Liver (tissue), 3 donors: ENCODE measurements at regions not wholly inside any gene's neighbourhood (a gene's known extent, or its start where the extent isn't known, plus 50 kb on each side); places are given as distances from the start of the nearest gene placed in this dataset.

Experiments
- CTCF ChIP-seq: fragments of 150-350 bp; IDR thresholded peaks from 2 replicates; pipeline ENCODE4 v1.5.1; 2017; ENCODE audit warnings: improper control_type of control experiment, low read depth, low read length; ENCODE audit not compliant: missing input control
- FOXA2 ChIP-seq: IDR thresholded peaks from 2 replicates; pipeline ENCODE4 v1.6.1; 2016; ENCODE audit warnings: antibody characterized with exemption
- GABPA ChIP-seq, 2 donors: IDR thresholded peaks in 1 of 2; conservative IDR thresholded peaks in 1 of 2; 2 replicates each; pipeline ENCODE4 v1.6.1; 2016; ENCODE audit warnings: antibody characterized with exemption in 2 of 2, mild to moderate bottlenecking in 1 of 2, moderate library complexity in 1 of 2
- JUND ChIP-seq, 2 donors: IDR thresholded peaks; 2 replicates each; pipeline ENCODE4 v1.6.1; 2016; ENCODE audit warnings: antibody characterized with exemption in 2 of 2
- MAX ChIP-seq: IDR thresholded peaks from 2 replicates; pipeline ENCODE4 v1.6.1; 2016; ENCODE audit warnings: antibody characterized with exemption
- RAD21 ChIP-seq, 2 donors: IDR thresholded peaks; 2 replicates each; pipeline ENCODE4 v1.6.1; 2016; ENCODE audit warnings: antibody characterized with exemption in 2 of 2, mild to moderate bottlenecking in 2 of 2
- SP1 ChIP-seq: IDR thresholded peaks from 2 replicates; pipeline ENCODE4 v1.6.1; 2018; ENCODE audit warnings: antibody characterized with exemption, mild to moderate bottlenecking
- TAF1 ChIP-seq: conservative IDR thresholded peaks from 2 replicates; pipeline ENCODE4 v1.6.1; 2016; ENCODE audit warnings: antibody characterized with exemption, mild to moderate bottlenecking
- YY1 ChIP-seq: IDR thresholded peaks from 2 replicates; pipeline ENCODE4 v1.6.1; 2016; ENCODE audit warnings: antibody characterized with exemption, mild to moderate bottlenecking
- donor health status: healthy.
- donor health status: healthy.

- TF ChIP-seq JUND (IDR thresholded peaks at IDR 0.05) = no peak
- TF ChIP-seq FOXA2 = no peak
- no peak for TF ChIP-seq YY1
- no peak for TF ChIP-seq CTCF
- no peak for TF ChIP-seq RAD21 (IDR thresholded peaks at IDR 0.05)
- TF ChIP-seq MAX = no peak
- no peak for TF ChIP-seq TAF1
- TF ChIP-seq GABPA (IDR thresholded peaks at IDR 0.05 in 1 of 2, conservative IDR thresholded peaks at IDR 0.05 in 1 of 2) = no peak
- TF ChIP-seq SP1 = no peak
Measured at GRCh38 chr1:195568389-195568788, 1039.9 kb downstream of the KCNT2 start.
